GM10248 (cell line): ENCODE measurements at regions not wholly inside any gene's neighbourhood (a gene's known extent, or its start where the extent isn't known, plus 50 kb on each side); places are given as distances from the start of the nearest gene placed in this dataset.

Experiments used
- CTCF ChIA-PET: fragments of 300-600 bp; sonication (Branson Sonifier 250); formaldehyde crosslinking; extraction: SDS; loops from one replicate; lab custom pipeline; 2021; ENCODE audit warnings: antibody characterized with exemption; lab: Yijun Ruan, JAX
- POLR2A ChIA-PET: fragments of 350-650 bp; sonication (Branson Sonifier 250); formaldehyde crosslinking; extraction: SDS; loops from one replicate; lab custom pipeline; 2020; ENCODE audit warnings: antibody characterized with exemption; lab: Yijun Ruan, JAX
- DNase-seq: peaks from one replicate; pipeline ENCODE4 v3.0.0; 2012; ENCODE audit errors: extremely low spot score
- TF ChIP-seq, protein P1 (sequence below): IDR thresholded peaks from 2 replicates; pipeline ENCODE4 v1.5.1; 2012; ENCODE audit warnings: mild to moderate bottlenecking, low read depth; ENCODE audit errors: extremely low read depth, missing control alignments, control extremely low read depth

DNA sequence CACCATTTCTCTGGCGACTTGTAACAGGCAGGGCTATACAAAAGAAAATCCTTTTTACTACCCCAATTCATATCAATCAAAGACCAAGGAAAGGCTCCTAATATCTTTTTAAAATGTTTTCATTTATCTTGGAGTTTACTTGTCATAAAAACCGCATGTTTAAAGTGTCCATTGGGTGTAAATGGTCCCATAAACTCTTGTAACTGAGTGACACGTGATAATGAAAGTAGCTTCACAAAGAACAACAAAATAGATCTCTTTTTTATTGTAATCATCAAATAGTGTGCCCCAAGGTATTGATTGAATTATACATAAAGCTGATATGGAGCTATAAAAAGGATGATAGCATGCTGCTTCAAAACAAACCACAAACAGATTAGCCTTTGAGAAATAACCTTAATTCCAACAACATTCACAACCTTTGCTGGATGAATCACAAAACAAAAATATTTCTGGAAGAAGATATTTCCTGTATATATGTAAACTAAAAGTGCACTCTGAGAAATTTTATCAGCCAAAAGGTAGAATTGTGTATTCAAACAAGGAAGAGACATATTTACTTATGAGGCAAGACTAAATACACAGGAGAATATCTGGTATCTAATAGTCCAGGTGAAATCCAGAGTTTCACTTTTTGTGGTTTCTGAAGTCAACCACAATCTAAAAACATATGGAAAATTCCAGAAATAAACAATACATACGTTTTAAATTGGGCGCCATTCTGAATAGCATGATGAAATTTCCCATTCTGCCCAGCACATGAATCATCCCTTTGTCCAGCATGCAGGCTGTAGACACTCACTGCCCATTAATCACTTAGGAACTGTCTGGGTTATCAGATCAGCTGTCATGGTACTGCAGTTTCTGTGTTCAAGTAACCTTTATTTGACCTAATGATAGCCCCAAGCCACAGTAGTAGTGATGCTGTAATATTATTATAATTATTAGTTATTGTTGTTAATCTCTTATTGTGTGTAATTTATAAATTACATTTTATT, 237.5 kb downstream of the PIK3C3 start:
- TF ChIP-seq, protein P1, sequence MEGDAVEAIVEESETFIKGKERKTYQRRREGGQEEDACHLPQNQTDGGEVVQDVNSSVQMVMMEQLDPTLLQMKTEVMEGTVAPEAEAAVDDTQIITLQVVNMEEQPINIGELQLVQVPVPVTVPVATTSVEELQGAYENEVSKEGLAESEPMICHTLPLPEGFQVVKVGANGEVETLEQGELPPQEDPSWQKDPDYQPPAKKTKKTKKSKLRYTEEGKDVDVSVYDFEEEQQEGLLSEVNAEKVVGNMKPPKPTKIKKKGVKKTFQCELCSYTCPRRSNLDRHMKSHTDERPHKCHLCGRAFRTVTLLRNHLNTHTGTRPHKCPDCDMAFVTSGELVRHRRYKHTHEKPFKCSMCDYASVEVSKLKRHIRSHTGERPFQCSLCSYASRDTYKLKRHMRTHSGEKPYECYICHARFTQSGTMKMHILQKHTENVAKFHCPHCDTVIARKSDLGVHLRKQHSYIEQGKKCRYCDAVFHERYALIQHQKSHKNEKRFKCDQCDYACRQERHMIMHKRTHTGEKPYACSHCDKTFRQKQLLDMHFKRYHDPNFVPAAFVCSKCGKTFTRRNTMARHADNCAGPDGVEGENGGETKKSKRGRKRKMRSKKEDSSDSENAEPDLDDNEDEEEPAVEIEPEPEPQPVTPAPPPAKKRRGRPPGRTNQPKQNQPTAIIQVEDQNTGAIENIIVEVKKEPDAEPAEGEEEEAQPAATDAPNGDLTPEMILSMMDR, result no peak
- ChIA-PET CTCF (no interaction called here), POLR2A (no interaction called here)
- no peak for DNase-seq

DNA sequence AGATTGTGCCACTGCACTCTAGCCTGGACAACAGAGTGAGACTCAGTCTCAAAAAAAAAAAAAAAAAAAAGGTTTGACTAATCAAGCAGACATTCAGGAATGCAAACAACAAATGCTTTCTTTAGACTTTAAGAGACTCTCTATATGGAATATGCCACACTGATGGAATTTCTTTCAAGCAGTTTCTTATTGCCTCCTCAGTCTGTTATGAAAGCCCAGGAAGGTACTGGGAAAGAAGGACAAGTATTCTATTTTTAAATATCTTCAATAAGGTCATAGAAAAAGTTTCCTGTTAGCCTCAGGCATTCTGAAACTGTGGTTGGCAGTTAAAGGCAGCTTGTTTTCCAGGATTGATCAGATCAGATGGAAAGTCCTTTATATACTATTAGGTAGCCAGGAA, 241.6 kb downstream of the PIK3C3 start:
- DNase-seq, result no peak
- CTCF ChIA-PET, result interaction anchor here (0.8 kb wide), 1 partner anchor 75 kb away, joined by 3 read pairs; no protein-coding TSS in a partner anchor
- TF ChIP-seq, protein P1, result no peak
- POLR2A ChIA-PET, result no interaction called here

DNA sequence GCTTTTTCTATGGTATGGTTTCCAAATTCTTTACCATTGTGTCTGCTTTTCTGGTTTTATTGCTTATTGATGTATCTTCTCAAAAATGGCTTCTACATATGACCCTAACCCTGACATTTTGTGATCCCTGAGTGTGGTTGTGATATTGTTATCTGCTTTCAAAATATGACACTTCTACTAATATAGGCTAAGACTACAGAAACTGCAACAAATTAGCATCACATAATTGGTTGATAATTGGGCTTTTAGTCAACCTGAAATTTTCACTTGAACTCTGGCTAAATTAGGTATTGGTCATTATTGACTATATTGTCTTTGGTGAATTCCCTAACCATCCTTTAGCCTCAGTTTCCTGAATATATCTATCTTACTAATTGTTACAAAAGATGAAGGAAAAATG, 246.1 kb downstream of the PIK3C3 start:
- POLR2A ChIA-PET, result no interaction called here
- DNase-seq, result no peak
- TF ChIP-seq, protein P1, result no peak
- CTCF ChIA-PET, result no interaction called here

DNA sequence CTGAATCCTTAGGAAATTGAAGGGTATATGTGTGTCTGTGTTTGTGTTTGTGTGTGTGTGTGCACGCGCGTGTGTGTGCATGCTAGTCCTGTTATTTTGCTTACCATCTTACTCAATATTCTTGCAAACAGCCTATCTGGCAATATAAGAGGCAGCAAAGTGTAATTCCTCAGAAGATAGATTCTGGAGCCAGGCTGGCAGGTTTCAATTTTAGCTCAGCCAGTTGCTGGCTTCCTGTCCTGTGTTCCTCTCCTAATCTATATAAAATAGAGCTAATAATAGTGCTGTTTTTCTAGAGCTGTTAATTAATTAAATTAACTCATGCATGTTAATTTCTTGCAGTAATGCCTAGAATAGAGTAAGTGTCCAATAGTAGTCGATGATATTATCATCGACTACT, 256.2 kb downstream of the PIK3C3 start:
- DNase-seq, result no peak
- CTCF ChIA-PET, result interaction anchor here (0.7 kb wide), 1 partner anchor 16 kb away, joined by 3 read pairs; no protein-coding TSS in a partner anchor

DNA sequence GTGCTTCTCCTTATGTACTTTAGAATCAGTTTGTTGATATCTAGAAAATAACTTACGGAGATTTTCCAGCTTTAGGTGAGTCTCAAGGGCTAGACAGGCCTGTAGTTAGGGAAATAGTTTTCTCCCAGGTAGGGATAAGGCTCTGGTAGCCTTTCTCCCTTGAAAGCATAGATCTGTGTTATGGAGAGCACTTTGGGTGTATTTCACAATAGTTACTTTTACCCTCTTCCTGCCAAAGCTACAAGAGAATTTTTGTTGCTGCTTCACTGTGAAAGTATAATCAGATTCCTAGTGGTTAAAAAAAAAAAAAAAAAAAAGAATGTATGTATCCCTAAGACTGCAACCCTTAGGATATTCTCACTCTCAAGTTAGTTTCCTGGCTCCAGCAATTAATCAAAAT, 267.5 kb downstream of the PIK3C3 start:
- no peak for DNase-seq
- ChIA-PET CTCF (interaction anchor here (1.2 kb wide), 1 partner anchor 109 kb away, joined by 3 read pairs; no protein-coding TSS in a partner anchor), POLR2A (no interaction called here)
- TF ChIP-seq, protein P1, result no peak

More for the DNA sequence above, 256.2 kb downstream of the PIK3C3 start:
- POLR2A ChIA-PET, result no interaction called here
- TF ChIP-seq, protein P1, result no peak

DNA sequence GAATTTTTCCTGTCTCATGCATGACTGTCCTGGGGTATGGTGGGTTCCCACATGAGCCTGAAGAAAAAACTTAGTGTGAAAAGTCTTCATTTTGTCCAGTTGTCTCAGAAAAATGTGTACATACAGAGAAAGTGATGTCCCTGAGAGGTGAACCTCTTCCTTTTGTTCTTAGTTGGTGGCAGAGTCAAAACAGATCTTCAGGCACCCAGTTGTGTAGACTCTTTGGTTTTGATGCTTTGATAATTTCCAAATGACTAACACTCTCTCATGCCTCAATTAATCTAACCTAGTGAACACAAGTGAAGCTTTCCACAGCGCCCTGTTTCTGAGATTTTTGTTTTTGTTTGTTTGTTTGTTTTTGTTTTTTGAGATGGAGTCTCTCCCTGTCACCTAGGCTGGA, 273.5 kb downstream of the PIK3C3 start:
- TF ChIP-seq, protein P1, result no peak
- ChIA-PET POLR2A (no interaction called here), CTCF (interaction anchor here (1.1 to 2.6 kb wide), 2 partner anchors 12 to 114 kb away, joined by 3 to 9 read pairs; no protein-coding TSS in a partner anchor)
- no peak for DNase-seq
